ENCODE measurements at regions not wholly inside any gene's neighbourhood (a gene's known extent, or its start where the extent isn't known, plus 50 kb on each side); places are given as distances from the start of the nearest gene placed in this dataset.
"Not testable (repeated sequence)": the region's sequence is repeated elsewhere in the genome, so short reads cannot be mapped to it uniquely, and the experiment has no call there.

- Histone ChIP-seq H3K4me3 (ENCODE audit: insufficient read depth, low read length) (no peak overlapping the region), H3K27ac (ENCODE audit: low read depth, low read length) (no peak overlapping the region), H3K4me1 (ENCODE audit: insufficient read depth, low read length) (no peaks in the 10 kb centered on the region), H4K20me1 (ENCODE audit: insufficient read depth, low read length) (no peaks in the 10 kb centered on the region), H3K4me2 (ENCODE audit: insufficient read depth, low read length) (no peak overlapping the region), H3K79me2 (ENCODE audit: insufficient read depth, low read length) (no peaks in the 10 kb centered on the region), H3K27me3 (ENCODE audit: insufficient read depth, low read length) (no peaks in the 10 kb centered on the region), H3K9me3 (ENCODE audit: low read depth, low read length) (no peaks in the 10 kb centered on the region), H3K36me3 (ENCODE audit: insufficient read depth, low read length) (no peaks in the 10 kb centered on the region), H2AFZ (ENCODE audit: low read length) (no peak overlapping the region)
- TF ChIP-seq, protein P1, sequence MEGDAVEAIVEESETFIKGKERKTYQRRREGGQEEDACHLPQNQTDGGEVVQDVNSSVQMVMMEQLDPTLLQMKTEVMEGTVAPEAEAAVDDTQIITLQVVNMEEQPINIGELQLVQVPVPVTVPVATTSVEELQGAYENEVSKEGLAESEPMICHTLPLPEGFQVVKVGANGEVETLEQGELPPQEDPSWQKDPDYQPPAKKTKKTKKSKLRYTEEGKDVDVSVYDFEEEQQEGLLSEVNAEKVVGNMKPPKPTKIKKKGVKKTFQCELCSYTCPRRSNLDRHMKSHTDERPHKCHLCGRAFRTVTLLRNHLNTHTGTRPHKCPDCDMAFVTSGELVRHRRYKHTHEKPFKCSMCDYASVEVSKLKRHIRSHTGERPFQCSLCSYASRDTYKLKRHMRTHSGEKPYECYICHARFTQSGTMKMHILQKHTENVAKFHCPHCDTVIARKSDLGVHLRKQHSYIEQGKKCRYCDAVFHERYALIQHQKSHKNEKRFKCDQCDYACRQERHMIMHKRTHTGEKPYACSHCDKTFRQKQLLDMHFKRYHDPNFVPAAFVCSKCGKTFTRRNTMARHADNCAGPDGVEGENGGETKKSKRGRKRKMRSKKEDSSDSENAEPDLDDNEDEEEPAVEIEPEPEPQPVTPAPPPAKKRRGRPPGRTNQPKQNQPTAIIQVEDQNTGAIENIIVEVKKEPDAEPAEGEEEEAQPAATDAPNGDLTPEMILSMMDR (IDR thresholded peaks at IDR 0.05; ENCODE audit: extremely low read depth, low read depth, low read length): no peak
- DNase-seq (ENCODE audit: insufficient read length, low spot score, missing footprints): no peak
Observed at GRCh38 chr5:50898966-50899365, 232.5 kb downstream of the PARP8 start.

GRCh38 chr5:50900952-50901510, 234.6 kb downstream of the PARP8 start:
- Histone ChIP-seq H3K4me3 (ENCODE audit: insufficient read depth, low read length) (no peak overlapping the region), H3K27me3 (ENCODE audit: insufficient read depth, low read length) (no peaks in the 10 kb centered on the region), H3K27ac (ENCODE audit: low read depth, low read length) (no peak overlapping the region), H3K4me1 (ENCODE audit: insufficient read depth, low read length) (no peaks in the 10 kb centered on the region), H3K79me2 (ENCODE audit: insufficient read depth, low read length) (no peaks in the 10 kb centered on the region), H3K9me3 (ENCODE audit: low read depth, low read length) (no peaks in the 10 kb centered on the region), H4K20me1 (ENCODE audit: insufficient read depth, low read length) (no peaks in the 10 kb centered on the region), H3K36me3 (ENCODE audit: insufficient read depth, low read length) (no peaks in the 10 kb centered on the region), H3K4me2 (ENCODE audit: insufficient read depth, low read length) (no peak overlapping the region), H2AFZ (ENCODE audit: low read length) (no peak overlapping the region)
- no peak for DNase-seq (ENCODE audit: insufficient read length, low spot score, missing footprints)
- TF ChIP-seq, protein P1 (IDR thresholded peaks at IDR 0.05; ENCODE audit: extremely low read depth, low read depth, low read length): no peak

DNA sequence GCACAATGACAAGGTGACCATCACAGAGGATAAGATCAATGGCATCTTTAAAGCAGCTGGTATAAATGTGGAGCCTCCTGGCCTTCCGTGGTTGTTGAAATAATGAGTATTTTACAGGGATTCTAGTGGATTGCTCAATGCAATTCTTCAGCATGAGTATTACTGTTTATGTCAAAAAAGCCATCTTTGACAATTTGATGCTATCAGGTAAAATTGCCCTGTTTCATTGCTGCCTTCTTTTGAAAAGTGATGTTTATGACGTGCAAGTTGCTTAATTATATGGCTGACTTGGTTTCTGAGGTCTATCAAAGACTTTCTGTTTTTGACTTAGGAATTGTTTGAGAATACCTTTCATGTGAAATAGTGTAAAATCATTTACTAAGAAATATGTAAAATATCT, 237.2 kb downstream of the PARP8 start:
- TF ChIP-seq, protein P1 (IDR thresholded peaks at IDR 0.05; ENCODE audit: extremely low read depth, low read depth, low read length): no peak
- Histone ChIP-seq H3K36me3 (ENCODE audit: insufficient read depth, low read length) (no peaks in the 10 kb centered on the region), H3K27ac (ENCODE audit: low read depth, low read length) (no peak overlapping the region), H3K79me2 (ENCODE audit: insufficient read depth, low read length) (no peaks in the 10 kb centered on the region), H3K4me3 (ENCODE audit: insufficient read depth, low read length) (no peak overlapping the region), H2AFZ (ENCODE audit: low read length) (no peak overlapping the region), H3K27me3 (ENCODE audit: insufficient read depth, low read length) (no peaks in the 10 kb centered on the region), H3K9me3 (ENCODE audit: low read depth, low read length) (no peaks in the 10 kb centered on the region), H4K20me1 (ENCODE audit: insufficient read depth, low read length) (no peaks in the 10 kb centered on the region), H3K4me2 (ENCODE audit: insufficient read depth, low read length) (no peak overlapping the region), H3K4me1 (ENCODE audit: insufficient read depth, low read length) (no peaks in the 10 kb centered on the region)
- DNase-seq (ENCODE audit: insufficient read length, low spot score, missing footprints): no peak

GRCh38 chr5:50905996-50906570, 239.6 kb downstream of the PARP8 start:
- Histone ChIP-seq H3K79me2 (ENCODE audit: insufficient read depth, low read length) (no peaks in the 10 kb centered on the region), H3K4me3 (ENCODE audit: insufficient read depth, low read length) (no peak overlapping the region), H3K27me3 (ENCODE audit: insufficient read depth, low read length) (no peaks in the 10 kb centered on the region), H3K4me1 (ENCODE audit: insufficient read depth, low read length) (no peaks in the 10 kb centered on the region), H3K4me2 (ENCODE audit: insufficient read depth, low read length) (no peak overlapping the region), H3K36me3 (ENCODE audit: insufficient read depth, low read length) (no peaks in the 10 kb centered on the region), H3K9me3 (ENCODE audit: low read depth, low read length) (no peaks in the 10 kb centered on the region), H4K20me1 (ENCODE audit: insufficient read depth, low read length) (no peaks in the 10 kb centered on the region), H2AFZ (ENCODE audit: low read length) (no peak overlapping the region), H3K27ac (ENCODE audit: low read depth, low read length) (no peak overlapping the region)
- no peak for DNase-seq (ENCODE audit: insufficient read length, low spot score, missing footprints)
- TF ChIP-seq, protein P1 (IDR thresholded peaks at IDR 0.05; ENCODE audit: extremely low read depth, low read depth, low read length): no peak

DNA sequence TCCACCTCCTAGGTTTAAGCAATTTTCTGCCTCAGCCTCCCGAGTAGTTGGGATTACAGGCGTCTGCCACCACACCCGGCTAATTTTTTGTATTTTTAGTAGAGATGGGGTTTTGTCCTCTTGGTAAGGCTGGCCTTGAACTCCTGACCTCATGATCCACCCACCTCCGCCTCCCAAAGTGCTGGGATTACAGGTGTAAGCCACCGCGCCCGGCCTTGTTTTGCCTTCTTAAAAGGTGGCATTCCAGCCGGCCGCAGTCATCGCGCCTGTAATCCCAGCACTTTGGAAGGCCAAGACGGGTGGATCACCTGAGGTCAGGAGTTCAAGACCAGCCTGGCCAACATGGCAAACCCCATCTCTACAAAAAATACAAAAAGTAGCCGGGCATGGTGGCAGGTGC, 253.7 kb downstream of the PARP8 start:
- H3K4me2 ChIP-seq (ENCODE audit: insufficient read depth, low read length); H3K27me3 ChIP-seq (ENCODE audit: insufficient read depth, low read length); H3K4me1 ChIP-seq (ENCODE audit: insufficient read depth, low read length); H4K20me1 ChIP-seq (ENCODE audit: insufficient read depth, low read length); H3K4me3 ChIP-seq (ENCODE audit: insufficient read depth, low read length); DNase-seq (ENCODE audit: insufficient read length, low spot score, missing footprints); H3K79me2 ChIP-seq (ENCODE audit: insufficient read depth, low read length); H3K36me3 ChIP-seq (ENCODE audit: insufficient read depth, low read length); H3K9me3 ChIP-seq (ENCODE audit: low read depth, low read length); H2AFZ ChIP-seq (ENCODE audit: low read length); H3K27ac ChIP-seq (ENCODE audit: low read depth, low read length): not testable (repeated sequence)

Data from osteoblast (primary cell).